WTC11 (cell line): ENCODE measurements at regions not wholly inside any gene's neighbourhood (a gene's known extent, or its start where the extent isn't known, plus 50 kb on each side); places are given as distances from the start of the nearest gene placed in this dataset.

ENCODE experiments used
- ATAC-seq: fragments of 200-7000 bp; cut with Tn5 transposase; 2 replicates; pipeline ENCODE4 v1.10.0; 2021; ENCODE audit warnings: mild to moderate bottlenecking, moderate library complexity
- CTCF ChIA-PET: fragments of 300-600 bp; sonication (Branson Sonifier 250); formaldehyde crosslinking; loops from one replicate; lab custom pipeline; 2021; ENCODE audit warnings: antibody characterized with exemption; lab: Charles Lee
- POLR2A ChIA-PET: fragments of 350-600 bp; sonication (Branson Sonifier 250); formaldehyde crosslinking; loops from one replicate; lab custom pipeline; 2021; ENCODE audit warnings: antibody characterized with exemption; lab: Charles Lee
- DNase-seq: peaks from one replicate; pipeline ENCODE4 v3.0.0; 2021; ENCODE audit warnings: low spot score
- H3K27ac Mint-ChIP-seq: 2 replicates; pipeline ENCODE4 v1.8.0; 2021; ENCODE audit warnings: mixed read lengths
- H3K27me3 Mint-ChIP-seq: 2 replicates; pipeline ENCODE4 v1.8.0; 2021; ENCODE audit warnings: low read depth, mild to moderate bottlenecking, moderate library complexity, mixed read lengths
- H3K36me3 Mint-ChIP-seq: 2 replicates; pipeline ENCODE4 v1.8.0; 2021; ENCODE audit warnings: mixed read lengths
- H3K4me1 Mint-ChIP-seq: 2 replicates; pipeline ENCODE4 v1.8.0; 2022; ENCODE audit warnings: mixed read lengths
- H3K4me3 Mint-ChIP-seq: 2 replicates; pipeline ENCODE4 v1.8.0; 2021; ENCODE audit warnings: mild to moderate bottlenecking, moderate library complexity, mixed read lengths
- H3K9me3 Mint-ChIP-seq: 2 replicates; pipeline ENCODE4 v1.8.0; 2021; ENCODE audit warnings: mixed read lengths
- CBFB ChIP-seq: sonication (generic); formaldehyde crosslinking; IDR thresholded peaks from 2 replicates; pipeline ENCODE4 v1.8.1; 2022; ENCODE audit warnings: mild to moderate bottlenecking, low read depth, missing genetic modification reagents
- ELF4 ChIP-seq: sonication (generic); formaldehyde crosslinking; IDR thresholded peaks from 2 replicates; pipeline ENCODE4 v1.8.1; 2022; ENCODE audit warnings: low read depth, mild to moderate bottlenecking, moderate library complexity, missing genetic modification reagents
- FOXJ3 ChIP-seq: sonication (generic); formaldehyde crosslinking; IDR thresholded peaks from 2 replicates; pipeline ENCODE4 v1.9.0; 2021; ENCODE audit warnings: missing genetic modification reagents, mild to moderate bottlenecking, borderline replicate concordance
- FOXK1 ChIP-seq: sonication (generic); formaldehyde crosslinking; IDR thresholded peaks from 2 replicates; pipeline ENCODE4 v1.8.0; 2022; ENCODE audit warnings: mild to moderate bottlenecking, moderate library complexity, missing genetic modification reagents
- FOXP1 ChIP-seq: sonication (generic); formaldehyde crosslinking; IDR thresholded peaks from 2 replicates; pipeline ENCODE4 v1.8.0; 2022; ENCODE audit warnings: missing genetic modification reagents, mild to moderate bottlenecking, moderate library complexity, borderline replicate concordance
- GRHL2 ChIP-seq: fragments of 250-450 bp; sonication (Bioruptor Pico); IDR thresholded peaks from 2 replicates; pipeline ENCODE4 v1.8.0; 2022; ENCODE audit warnings: mild to moderate bottlenecking, moderate library complexity; ENCODE audit not compliant: insufficient replicate concordance, severe bottlenecking
- HMGA2 ChIP-seq: fragments of 250-450 bp; sonication (Bioruptor Pico); IDR thresholded peaks from 2 replicates; pipeline ENCODE4 v1.4.0; 2021; ENCODE audit warnings: mild to moderate bottlenecking, moderate library complexity
- IRF2 ChIP-seq: sonication (generic); formaldehyde crosslinking; IDR thresholded peaks from 2 replicates; pipeline ENCODE4 v1.8.0; 2022; ENCODE audit warnings: low read depth, missing genetic modification reagents, borderline replicate concordance
- KAT7 ChIP-seq: sonication (generic); formaldehyde crosslinking; IDR thresholded peaks from 2 replicates; pipeline ENCODE4 v1.8.1; 2023; ENCODE audit warnings: missing genetic modification reagents, mild to moderate bottlenecking, borderline replicate concordance
- NR1H2 ChIP-seq: sonication (generic); formaldehyde crosslinking; IDR thresholded peaks from 2 replicates; pipeline ENCODE4 v1.9.0; 2021; ENCODE audit warnings: mild to moderate bottlenecking, moderate library complexity, missing genetic modification reagents
- NR3C1 ChIP-seq: sonication (generic); formaldehyde crosslinking; conservative IDR thresholded peaks from 2 replicates; pipeline ENCODE4 v1.8.1; 2023; ENCODE audit warnings: low read depth, mild to moderate bottlenecking, missing genetic modification reagents
- OVOL2 ChIP-seq: fragments of 250-450 bp; sonication (Bioruptor Pico); IDR thresholded peaks from 2 replicates; pipeline ENCODE4 v1.9.0; 2021; ENCODE audit warnings: mild to moderate bottlenecking, borderline replicate concordance
- TEAD1 ChIP-seq: sonication (generic); formaldehyde crosslinking; IDR thresholded peaks from 2 replicates; pipeline ENCODE4 v1.8.0; 2022; ENCODE audit warnings: mild to moderate bottlenecking, missing genetic modification reagents
- TEAD4 ChIP-seq: sonication (generic); formaldehyde crosslinking; IDR thresholded peaks from 2 replicates; pipeline ENCODE4 v1.8.0; 2022; ENCODE audit warnings: mild to moderate bottlenecking, missing genetic modification reagents
- TP53 ChIP-seq: sonication (generic); formaldehyde crosslinking; IDR thresholded peaks from 2 replicates; pipeline ENCODE4 v1.8.1; 2023; ENCODE audit warnings: mild to moderate bottlenecking, missing genetic modification reagents
- ZBTB21 ChIP-seq: sonication (generic); formaldehyde crosslinking; IDR thresholded peaks from 2 replicates; pipeline ENCODE4 v1.8.1; 2023; ENCODE audit warnings: mild to moderate bottlenecking, missing genetic modification reagents, borderline replicate concordance
- ZNF396 ChIP-seq: fragments of 250-450 bp; sonication (Bioruptor Pico); IDR thresholded peaks from 2 replicates; pipeline ENCODE4 v1.8.0; 2021; ENCODE audit warnings: mild to moderate bottlenecking, moderate library complexity, borderline replicate concordance
- TF ChIP-seq, protein P1 (sequence below): sonication (generic); formaldehyde crosslinking; IDR thresholded peaks from 2 replicates; pipeline ENCODE4 v1.8.1; 2023; ENCODE audit warnings: mild to moderate bottlenecking, missing genetic modification reagents, moderate library complexity
- TF ChIP-seq, protein P2 (sequence below): fragments of 250-450 bp; sonication (Bioruptor Pico); IDR thresholded peaks from 2 replicates; pipeline ENCODE4 v1.9.0; 2021; ENCODE audit warnings: mild to moderate bottlenecking
- TF ChIP-seq, protein P3 (sequence below): sonication (generic); formaldehyde crosslinking; IDR thresholded peaks from 2 replicates; pipeline ENCODE4 v1.8.0; 2023; ENCODE audit warnings: missing genetic modification reagents
- TF ChIP-seq, protein P4 (sequence below): fragments of 250-450 bp; sonication (Bioruptor Pico); IDR thresholded peaks from 2 replicates; pipeline ENCODE4 v1.8.0; 2021; ENCODE audit warnings: mild to moderate bottlenecking
- TF ChIP-seq, protein P5 (sequence below): fragments of 250-450 bp; sonication (Bioruptor Pico); IDR thresholded peaks from 2 replicates; pipeline ENCODE4 v2.1.2; 2022; ENCODE audit warnings: mild to moderate bottlenecking, moderate library complexity
- TF ChIP-seq, protein P6 (sequence below): sonication (generic); formaldehyde crosslinking; IDR thresholded peaks from 2 replicates; pipeline ENCODE4 v1.8.1; 2023; ENCODE audit warnings: mild to moderate bottlenecking, missing genetic modification reagents, moderate library complexity
- TF ChIP-seq, protein P7 (sequence below): sonication (generic); formaldehyde crosslinking; IDR thresholded peaks from 2 replicates; pipeline ENCODE4 v1.8.0; 2023; ENCODE audit warnings: mild to moderate bottlenecking, missing genetic modification reagents
- TF ChIP-seq, protein P8 (sequence below): sonication (generic); formaldehyde crosslinking; IDR thresholded peaks from 2 replicates; pipeline ENCODE4 v1.8.0; 2022; ENCODE audit warnings: mild to moderate bottlenecking, missing genetic modification reagents

DNA sequence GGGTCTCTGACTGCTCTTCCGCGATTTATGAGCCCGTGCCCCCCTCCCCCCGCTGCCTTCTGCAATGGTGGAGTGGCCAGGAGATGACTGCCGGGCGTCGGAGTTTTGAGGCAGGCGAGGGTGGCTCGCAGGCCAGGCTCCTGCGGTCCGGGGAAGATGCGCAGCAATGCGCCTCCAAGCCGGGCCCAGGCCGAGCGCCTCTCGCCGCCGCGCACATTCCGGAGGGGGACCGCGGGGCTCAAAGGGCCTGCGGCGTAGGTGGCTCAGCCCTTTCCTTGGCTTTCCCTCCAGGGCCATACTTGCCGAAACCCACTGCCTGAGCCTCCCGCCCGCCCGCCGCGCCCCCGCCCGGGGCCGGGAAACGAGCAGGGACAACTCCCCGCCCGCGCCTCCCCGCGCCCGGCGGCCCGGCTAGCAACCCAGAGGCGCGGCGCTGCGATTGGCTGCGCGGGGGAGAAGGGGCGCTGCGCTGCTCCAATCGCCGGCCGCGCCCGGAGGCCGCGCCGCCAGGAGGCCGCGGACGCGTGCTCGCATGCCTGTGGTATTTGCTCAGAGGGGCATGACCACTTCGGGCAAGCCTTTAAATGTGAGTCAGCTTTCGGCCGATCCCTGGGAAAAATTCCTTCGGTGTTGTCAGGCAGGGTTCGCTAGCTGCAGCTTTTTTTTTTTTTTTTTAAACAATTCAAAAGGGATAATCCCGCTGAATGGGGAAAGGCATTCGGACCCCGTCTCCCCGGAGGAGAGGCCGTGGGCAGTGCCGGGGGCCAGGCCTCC lies 157.9 kb upstream of the PARP11 start:
- H3K4me1 Mint-ChIP-seq = peaks cover 64% of the 10 kb centered on the region
- ChIA-PET POLR2A (interaction anchor here (0.5 to 2.3 kb wide), 11 partner anchors 25 to 263 kb away, joined by 3 to 12 read pairs (median 3); partner anchors contain the start of gene CCND2), CTCF (interaction anchor here (0.9 to 3.2 kb wide), 9 partner anchors 9 to 251 kb away, joined by 3 to 18 read pairs (median 5); partner anchors contain the start of gene CCND2)
- no peaks in the 10 kb centered on the region for H3K9me3 Mint-ChIP-seq
- ATAC-seq (peak; percentile 86), DNase-seq (peak; percentile 91)
- H3K36me3 Mint-ChIP-seq = peaks cover 14% of the 10 kb centered on the region
- peaks cover 38% of the 10 kb centered on the region for H3K27me3 Mint-ChIP-seq
- peak overlapping the region; percentile 43 for H3K4me3 Mint-ChIP-seq
- peak overlapping the region; percentile 52 for H3K27ac Mint-ChIP-seq
- TF ChIP-seq, protein P1, sequence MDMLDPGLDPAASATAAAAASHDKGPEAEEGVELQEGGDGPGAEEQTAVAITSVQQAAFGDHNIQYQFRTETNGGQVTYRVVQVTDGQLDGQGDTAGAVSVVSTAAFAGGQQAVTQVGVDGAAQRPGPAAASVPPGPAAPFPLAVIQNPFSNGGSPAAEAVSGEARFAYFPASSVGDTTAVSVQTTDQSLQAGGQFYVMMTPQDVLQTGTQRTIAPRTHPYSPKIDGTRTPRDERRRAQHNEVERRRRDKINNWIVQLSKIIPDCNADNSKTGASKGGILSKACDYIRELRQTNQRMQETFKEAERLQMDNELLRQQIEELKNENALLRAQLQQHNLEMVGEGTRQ (CRISPR knock-in tag) = peak; percentile 13; the same call in 1 of the 2 replicates
- TF ChIP-seq TEAD4 (CRISPR knock-in tag) (no peak), KAT7 (CRISPR knock-in tag) (peak; percentile 64; the same call in 1 of the 2 replicates), TEAD1 (CRISPR knock-in tag) (peak; percentile 82), NR3C1 (CRISPR knock-in tag) (no peak), NR1H2 (CRISPR knock-in tag) (no peak), HMGA2 (CRISPR knock-in tag) (no peak), GRHL2 (no peak), FOXK1 (CRISPR knock-in tag) (peak; percentile 79), TP53 (0 out of 2 replicates have a peak, but pooled peaks have one; percentile 66), FOXP1 (CRISPR knock-in tag) (peak; percentile 79), CBFB (CRISPR knock-in tag) (no peak), ZNF396 (CRISPR knock-in tag) (no peak), IRF2 (CRISPR knock-in tag) (no peak), ELF4 (CRISPR knock-in tag) (0 out of 2 replicates have a peak, but pooled peaks have one; percentile 8), ZBTB21 (no peak; the same call in 1 of the 2 replicates), OVOL2 (no peak), FOXJ3 (CRISPR knock-in tag) (no peak)
- TF ChIP-seq, protein P2, sequence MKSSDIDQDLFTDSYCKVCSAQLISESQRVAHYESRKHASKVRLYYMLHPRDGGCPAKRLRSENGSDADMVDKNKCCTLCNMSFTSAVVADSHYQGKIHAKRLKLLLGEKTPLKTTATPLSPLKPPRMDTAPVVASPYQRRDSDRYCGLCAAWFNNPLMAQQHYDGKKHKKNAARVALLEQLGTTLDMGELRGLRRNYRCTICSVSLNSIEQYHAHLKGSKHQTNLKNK = no peak
- TF ChIP-seq, protein P3, sequence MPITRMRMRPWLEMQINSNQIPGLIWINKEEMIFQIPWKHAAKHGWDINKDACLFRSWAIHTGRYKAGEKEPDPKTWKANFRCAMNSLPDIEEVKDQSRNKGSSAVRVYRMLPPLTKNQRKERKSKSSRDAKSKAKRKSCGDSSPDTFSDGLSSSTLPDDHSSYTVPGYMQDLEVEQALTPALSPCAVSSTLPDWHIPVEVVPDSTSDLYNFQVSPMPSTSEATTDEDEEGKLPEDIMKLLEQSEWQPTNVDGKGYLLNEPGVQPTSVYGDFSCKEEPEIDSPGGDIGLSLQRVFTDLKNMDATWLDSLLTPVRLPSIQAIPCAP (CRISPR knock-in tag) = peak; percentile 12; the same call in 1 of the 2 replicates
- TF ChIP-seq, protein P4, sequence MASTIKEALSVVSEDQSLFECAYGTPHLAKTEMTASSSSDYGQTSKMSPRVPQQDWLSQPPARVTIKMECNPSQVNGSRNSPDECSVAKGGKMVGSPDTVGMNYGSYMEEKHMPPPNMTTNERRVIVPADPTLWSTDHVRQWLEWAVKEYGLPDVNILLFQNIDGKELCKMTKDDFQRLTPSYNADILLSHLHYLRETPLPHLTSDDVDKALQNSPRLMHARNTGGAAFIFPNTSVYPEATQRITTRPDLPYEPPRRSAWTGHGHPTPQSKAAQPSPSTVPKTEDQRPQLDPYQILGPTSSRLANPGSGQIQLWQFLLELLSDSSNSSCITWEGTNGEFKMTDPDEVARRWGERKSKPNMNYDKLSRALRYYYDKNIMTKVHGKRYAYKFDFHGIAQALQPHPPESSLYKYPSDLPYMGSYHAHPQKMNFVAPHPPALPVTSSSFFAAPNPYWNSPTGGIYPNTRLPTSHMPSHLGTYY (CRISPR knock-in tag) = no peak
- TF ChIP-seq, protein P5, sequence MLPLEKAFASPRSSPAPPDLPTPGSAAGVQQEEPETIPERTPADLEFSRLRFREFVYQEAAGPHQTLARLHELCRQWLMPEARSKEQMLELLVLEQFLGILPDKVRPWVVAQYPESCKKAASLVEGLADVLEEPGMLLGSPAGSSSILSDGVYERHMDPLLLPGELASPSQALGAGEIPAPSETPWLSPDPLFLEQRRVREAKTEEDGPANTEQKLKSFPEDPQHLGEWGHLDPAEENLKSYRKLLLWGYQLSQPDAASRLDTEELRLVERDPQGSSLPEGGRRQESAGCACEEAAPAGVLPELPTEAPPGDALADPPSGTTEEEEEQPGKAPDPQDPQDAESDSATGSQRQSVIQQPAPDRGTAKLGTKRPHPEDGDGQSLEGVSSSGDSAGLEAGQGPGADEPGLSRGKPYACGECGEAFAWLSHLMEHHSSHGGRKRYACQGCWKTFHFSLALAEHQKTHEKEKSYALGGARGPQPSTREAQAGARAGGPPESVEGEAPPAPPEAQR (CRISPR knock-in tag) = no peak
- TF ChIP-seq, protein P6, sequence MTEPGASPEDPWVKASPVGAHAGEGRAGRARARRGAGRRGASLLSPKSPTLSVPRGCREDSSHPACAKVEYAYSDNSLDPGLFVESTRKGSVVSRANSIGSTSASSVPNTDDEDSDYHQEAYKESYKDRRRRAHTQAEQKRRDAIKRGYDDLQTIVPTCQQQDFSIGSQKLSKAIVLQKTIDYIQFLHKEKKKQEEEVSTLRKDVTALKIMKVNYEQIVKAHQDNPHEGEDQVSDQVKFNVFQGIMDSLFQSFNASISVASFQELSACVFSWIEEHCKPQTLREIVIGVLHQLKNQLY (CRISPR knock-in tag) = no peak
- TF ChIP-seq, protein P7, sequence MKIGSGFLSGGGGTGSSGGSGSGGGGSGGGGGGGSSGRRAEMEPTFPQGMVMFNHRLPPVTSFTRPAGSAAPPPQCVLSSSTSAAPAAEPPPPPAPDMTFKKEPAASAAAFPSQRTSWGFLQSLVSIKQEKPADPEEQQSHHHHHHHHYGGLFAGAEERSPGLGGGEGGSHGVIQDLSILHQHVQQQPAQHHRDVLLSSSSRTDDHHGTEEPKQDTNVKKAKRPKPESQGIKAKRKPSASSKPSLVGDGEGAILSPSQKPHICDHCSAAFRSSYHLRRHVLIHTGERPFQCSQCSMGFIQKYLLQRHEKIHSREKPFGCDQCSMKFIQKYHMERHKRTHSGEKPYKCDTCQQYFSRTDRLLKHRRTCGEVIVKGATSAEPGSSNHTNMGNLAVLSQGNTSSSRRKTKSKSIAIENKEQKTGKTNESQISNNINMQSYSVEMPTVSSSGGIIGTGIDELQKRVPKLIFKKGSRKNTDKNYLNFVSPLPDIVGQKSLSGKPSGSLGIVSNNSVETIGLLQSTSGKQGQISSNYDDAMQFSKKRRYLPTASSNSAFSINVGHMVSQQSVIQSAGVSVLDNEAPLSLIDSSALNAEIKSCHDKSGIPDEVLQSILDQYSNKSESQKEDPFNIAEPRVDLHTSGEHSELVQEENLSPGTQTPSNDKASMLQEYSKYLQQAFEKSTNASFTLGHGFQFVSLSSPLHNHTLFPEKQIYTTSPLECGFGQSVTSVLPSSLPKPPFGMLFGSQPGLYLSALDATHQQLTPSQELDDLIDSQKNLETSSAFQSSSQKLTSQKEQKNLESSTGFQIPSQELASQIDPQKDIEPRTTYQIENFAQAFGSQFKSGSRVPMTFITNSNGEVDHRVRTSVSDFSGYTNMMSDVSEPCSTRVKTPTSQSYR = peak; percentile 81; the same call in 1 of the 2 replicates
- TF ChIP-seq, protein P8, sequence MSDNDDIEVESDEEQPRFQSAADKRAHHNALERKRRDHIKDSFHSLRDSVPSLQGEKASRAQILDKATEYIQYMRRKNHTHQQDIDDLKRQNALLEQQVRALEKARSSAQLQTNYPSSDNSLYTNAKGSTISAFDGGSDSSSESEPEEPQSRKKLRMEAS (CRISPR knock-in tag) = peak; percentile 86
